Kidney epithelial cell (primary cell): ENCODE measurements at regions not wholly inside any gene's neighbourhood (a gene's known extent, or its start where the extent isn't known, plus 50 kb on each side); places are given as distances from the start of the nearest gene placed in this dataset.

Source experiments
- DNase-seq: peaks from one replicate; pipeline ENCODE4 v3.0.0-alpha.2; 2010; ENCODE audit warnings: low read depth
- H3K27me3 ChIP-seq: 2 replicates; pipeline ENCODE4 v1.6.0; 2011; ENCODE audit warnings: low read length; ENCODE audit not compliant: control insufficient read depth, insufficient read depth
- H3K36me3 ChIP-seq: 2 replicates; pipeline ENCODE4 v1.5.1; 2011; ENCODE audit warnings: low read length; ENCODE audit not compliant: control insufficient read depth, insufficient read depth
- H3K4me3 ChIP-seq: 2 replicates; pipeline ENCODE4 v1.5.1; 2011; ENCODE audit warnings: low read depth, mild to moderate bottlenecking, control low read depth, low read length
- CTCF ChIP-seq: IDR thresholded peaks from 2 replicates; pipeline ENCODE4 v1.5.1; 2011; ENCODE audit warnings: mild to moderate bottlenecking, moderate library complexity, low read length, control low read depth, inconsistent platforms; ENCODE audit not compliant: insufficient read depth, poor library complexity, severe bottlenecking

GRCh38 chr13:107301724-107302374, 733.9 kb upstream of the ARGLU1 start:
- Histone ChIP-seq H3K36me3 (no peaks in the 10 kb centered on the region), H3K4me3 (no peak overlapping the region), H3K27me3 (no peaks in the 10 kb centered on the region)
- DNase-seq = no peak
- TF ChIP-seq CTCF = no peak

- Histone ChIP-seq H3K36me3 (no peaks in the 10 kb centered on the region), H3K27me3 (no peaks in the 10 kb centered on the region), H3K4me3 (no peak overlapping the region)
- no peak for DNase-seq
- no peak for TF ChIP-seq CTCF
Measured at GRCh38 chr13:107299717-107300116, 731.8 kb upstream of the ARGLU1 start.

DNA sequence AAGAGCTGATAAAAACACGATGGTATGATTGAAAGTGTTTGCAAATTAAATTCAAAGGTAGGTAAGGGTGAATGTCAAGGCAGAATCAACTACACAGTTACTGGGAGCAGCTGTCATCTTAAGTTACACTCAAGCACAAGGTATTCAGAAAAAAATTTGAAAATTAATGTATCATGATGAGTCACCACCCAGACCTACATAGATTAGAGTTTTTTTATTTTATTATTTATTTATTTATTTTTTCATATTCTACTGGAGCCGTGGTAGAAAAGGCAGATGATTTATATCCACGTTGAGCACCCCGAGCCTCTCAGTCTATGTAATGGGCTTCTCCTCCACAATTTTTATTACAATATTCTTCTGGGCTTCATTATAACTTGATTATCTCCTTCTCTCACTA, 728.9 kb upstream of the ARGLU1 start:
- H3K36me3 ChIP-seq = no peaks in the 10 kb centered on the region
- TF ChIP-seq CTCF = no peak
- no peak overlapping the region for H3K4me3 ChIP-seq
- no peaks in the 10 kb centered on the region for H3K27me3 ChIP-seq
- no peak for DNase-seq

GRCh38 chr13:107295416-107296140, 727.6 kb upstream of the ARGLU1 start:
- no peak for TF ChIP-seq CTCF
- H3K27me3 ChIP-seq = no peaks in the 10 kb centered on the region
- H3K4me3 ChIP-seq = no peak overlapping the region
- no peak for DNase-seq
- no peaks in the 10 kb centered on the region for H3K36me3 ChIP-seq

GRCh38 chr13:107293924-107294323, 726.0 kb upstream of the ARGLU1 start:
- H3K36me3 ChIP-seq = no peaks in the 10 kb centered on the region
- no peak overlapping the region for H3K4me3 ChIP-seq
- no peaks in the 10 kb centered on the region for H3K27me3 ChIP-seq
- TF ChIP-seq CTCF = no peak
- no peak for DNase-seq
